GM23338 (cell line): ENCODE measurements at regions not wholly inside any gene's neighbourhood (a gene's known extent, or its start where the extent isn't known, plus 50 kb on each side); places are given as distances from the start of the nearest gene placed in this dataset.

Source experiments
- ATAC-seq: fragments of 200-7000 bp; cut with Tn5 transposase; 3 replicates; pipeline ENCODE4 v1.9.1; 2020
- DNase-seq: peaks from one replicate; pipeline ENCODE4 v3.0.0-alpha.2; 2015; ENCODE audit warnings: low spot score
- H2AFZ ChIP-seq: fragments of 200-600 bp; sonication (generic); 2 replicates; pipeline ENCODE4 v1.8.0; 2016; ENCODE audit warnings: antibody characterized with exemption, mild to moderate bottlenecking, moderate library complexity
- H3F3A ChIP-seq: fragments of 200-600 bp; sonication (generic); replicated peaks from 2 replicates; pipeline ENCODE4 v1.8.0; 2017; ENCODE audit warnings: antibody characterized with exemption, mixed run types, low read depth
- H3K27ac ChIP-seq: fragments of 200-600 bp; sonication (generic); 2 replicates; pipeline ENCODE4 v1.6.1; 2016; ENCODE audit warnings: low read depth
- H3K27me3 ChIP-seq: fragments of 200-600 bp; sonication (generic); 2 replicates; pipeline ENCODE4 v1.8.0; 2016; ENCODE audit warnings: mild to moderate bottlenecking, mixed run types, moderate library complexity; ENCODE audit not compliant: insufficient read depth
- H3K36me3 ChIP-seq: fragments of 200-600 bp; sonication (generic); 2 replicates; pipeline ENCODE4 v1.8.0; 2016; ENCODE audit warnings: mild to moderate bottlenecking; ENCODE audit not compliant: insufficient read depth
- H3K4me1 ChIP-seq: fragments of 200-600 bp; sonication (generic); 2 replicates; pipeline ENCODE4 v1.8.0; 2016; ENCODE audit warnings: mild to moderate bottlenecking, moderate library complexity; ENCODE audit not compliant: insufficient read depth
- H3K4me2 ChIP-seq: fragments of 200-600 bp; sonication (generic); 2 replicates; pipeline ENCODE4 v1.7.1; 2017; ENCODE audit warnings: mixed run types
- H3K4me3 ChIP-seq: fragments of 200-600 bp; sonication (generic); 2 replicates; pipeline ENCODE4 v1.6.1; 2016; ENCODE audit warnings: mixed run types
- H3K79me2 ChIP-seq: fragments of 200-600 bp; sonication (generic); replicated peaks from 2 replicates; pipeline ENCODE4 v1.8.0; 2017; ENCODE audit warnings: mild to moderate bottlenecking; ENCODE audit not compliant: insufficient read depth
- H3K9me2 ChIP-seq: fragments of 200-600 bp; sonication (generic); 2 replicates; pipeline ENCODE4 v1.8.0; 2017; ENCODE audit not compliant: insufficient read depth
- H4K20me1 ChIP-seq: fragments of 200-600 bp; sonication (generic); replicated peaks from 2 replicates; pipeline ENCODE4 v1.8.0; 2017; ENCODE audit warnings: mild to moderate bottlenecking; ENCODE audit not compliant: insufficient read depth
- H3K27ac Mint-ChIP-seq: 2 replicates; pipeline ENCODE4 v1.8.0; 2020; ENCODE audit warnings: inconsistent platforms, mild to moderate bottlenecking, moderate library complexity, mixed read lengths
- H3K27me3 Mint-ChIP-seq: 3 replicates; pipeline ENCODE4 v1.8.0; 2022; ENCODE audit warnings: low read depth, mild to moderate bottlenecking, moderate library complexity, mixed read lengths, inconsistent platforms; ENCODE audit not compliant: insufficient read depth, poor library complexity
- H3K36me3 Mint-ChIP-seq: 3 replicates; pipeline ENCODE4 v1.8.0; 2021; ENCODE audit warnings: low read depth, mild to moderate bottlenecking, inconsistent platforms, moderate library complexity, mixed read lengths
- H3K4me1 Mint-ChIP-seq: 3 replicates; pipeline ENCODE4 v1.8.0; 2020; ENCODE audit warnings: mild to moderate bottlenecking, inconsistent platforms, mixed read lengths
- H3K4me3 Mint-ChIP-seq: 3 replicates; pipeline ENCODE4 v1.8.0; 2021; ENCODE audit warnings: moderate library complexity, mild to moderate bottlenecking, inconsistent platforms, mixed read lengths
- H3K9me3 Mint-ChIP-seq: 3 replicates; pipeline ENCODE4 v1.8.0; 2020; ENCODE audit warnings: moderate library complexity, mild to moderate bottlenecking, inconsistent platforms, mixed read lengths
- CREB1 ChIP-seq: fragments of 250-450 bp; sonication (Bioruptor Pico); IDR thresholded peaks from 2 replicates; pipeline ENCODE4 v1.5.0; 2020; ENCODE audit warnings: low read depth, mild to moderate bottlenecking, moderate library complexity
- ETS1 ChIP-seq: IDR thresholded peaks from 2 replicates; pipeline ENCODE4 v1.6.1; 2016; ENCODE audit warnings: antibody characterized with exemption
- EZH2 ChIP-seq: fragments of 200-600 bp; sonication (generic); IDR thresholded peaks from one replicate; pipeline ENCODE4 v1.8.0; 2017; ENCODE audit warnings: antibody characterized with exemption, mild to moderate bottlenecking, low read depth; ENCODE audit not compliant: unreplicated experiment
- EZH2phosphoT487 ChIP-seq: fragments of 200-600 bp; sonication (generic); IDR thresholded peaks from one replicate; pipeline ENCODE4 v1.8.1; 2018; ENCODE audit warnings: antibody characterized with exemption; ENCODE audit not compliant: unreplicated experiment
- JUNB ChIP-seq: IDR thresholded peaks from one replicate; pipeline ENCODE4 v1.6.1; 2016; ENCODE audit warnings: antibody characterized with exemption; ENCODE audit not compliant: unreplicated experiment
- NANOG ChIP-seq: IDR thresholded peaks from 2 replicates; pipeline ENCODE4 v1.6.1; 2016; ENCODE audit warnings: antibody characterized with exemption, borderline replicate concordance
- POLR2AphosphoS5 ChIP-seq: IDR thresholded peaks from 2 replicates; pipeline ENCODE4 v1.6.1; 2016; ENCODE audit warnings: antibody characterized with exemption, low read depth
- REST ChIP-seq: IDR thresholded peaks from one replicate; pipeline ENCODE4 v1.6.1; 2018; ENCODE audit warnings: antibody characterized with exemption; ENCODE audit not compliant: unreplicated experiment
- STAT1 ChIP-seq: IDR thresholded peaks from one replicate; pipeline ENCODE4 v1.6.1; 2016; ENCODE audit warnings: antibody characterized with exemption; ENCODE audit not compliant: unreplicated experiment
- ZNF114 ChIP-seq: fragments of 250-450 bp; sonication (Bioruptor Pico); IDR thresholded peaks from 2 replicates; pipeline ENCODE4 v1.5.0; 2020; ENCODE audit warnings: mild to moderate bottlenecking, moderate library complexity
- ZNF331 ChIP-seq: fragments of 250-450 bp; sonication (Bioruptor Pico); IDR thresholded peaks from 2 replicates; pipeline ENCODE4 v1.5.0; 2020; ENCODE audit warnings: low read depth, mild to moderate bottlenecking, moderate library complexity
- ZNF462 ChIP-seq: fragments of 250-450 bp; sonication (Bioruptor Pico); IDR thresholded peaks from 2 replicates; pipeline ENCODE4 v1.5.0; 2020; ENCODE audit warnings: mild to moderate bottlenecking, moderate library complexity
- TF ChIP-seq, protein P1 (sequence below), 2 experiments: fragments of 200-600 bp in 1 of 2; sonication (generic) in 1 of 2; conservative IDR thresholded peaks; 2 replicates each; pipeline versions ENCODE4 v1.5.1 to v1.6.1; 2016 to 2017; ENCODE audit warnings: antibody characterized with exemption in 2 of 2, low read depth in 2 of 2, mild to moderate bottlenecking in 2 of 2, moderate library complexity in 1 of 2

DNA sequence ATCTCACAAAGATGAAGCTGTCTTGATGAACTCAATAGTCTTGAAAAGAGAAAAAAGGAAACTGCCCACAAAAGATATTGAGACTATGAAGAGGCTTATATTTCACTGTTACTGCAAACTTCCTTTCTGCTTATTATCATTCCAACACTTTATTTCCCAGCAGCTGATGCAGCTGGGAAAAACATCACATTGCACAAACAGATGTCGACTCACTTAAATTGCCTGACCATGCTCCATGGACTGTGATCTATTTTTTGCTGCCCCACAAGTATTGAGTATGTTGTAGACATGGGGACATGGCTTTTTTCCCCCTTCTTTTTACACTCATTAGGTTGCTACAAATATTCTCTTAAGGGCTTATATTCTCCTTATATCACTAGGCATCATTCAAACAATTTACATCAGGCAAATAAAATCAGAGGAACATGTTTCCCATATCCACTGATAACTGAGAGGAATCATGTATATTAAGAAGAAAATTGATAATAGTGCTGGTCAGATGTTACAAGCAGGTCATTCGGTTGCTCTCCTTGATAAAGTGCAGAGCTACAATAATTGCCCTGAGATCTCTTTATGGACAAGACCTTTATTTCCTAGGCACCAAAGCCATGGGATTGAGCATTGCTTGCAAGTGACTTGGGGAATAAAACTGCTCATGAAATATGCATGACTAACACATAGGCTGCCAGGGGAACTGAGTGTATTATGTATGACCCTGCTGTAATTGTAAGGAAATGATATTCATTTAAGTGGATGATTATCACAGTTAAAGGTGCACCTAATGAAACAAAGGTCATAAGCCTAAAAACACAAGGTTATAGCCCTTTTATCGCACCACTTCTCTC lies 509.9 kb downstream of the ZNF608 start:
- Histone ChIP-seq H3K4me2 (0 out of 2 replicates have a peak overlapping the region, but pooled peaks have one; percentile 67), H2AFZ (peak overlapping the region; percentile 29; the same call in 1 of the 2 replicates)
- H3K4me1 Mint-ChIP-seq: peaks cover 62% of the 10 kb centered on the region

More for the DNA sequence above, 509.9 kb downstream of the ZNF608 start:
- H3K4me3 ChIP-seq: no peak overlapping the region
- no peaks in the 10 kb centered on the region; the same call in 1 of the 2 replicates for H3K9me2 ChIP-seq
- no peaks in the 10 kb centered on the region for H3F3A ChIP-seq
- no peaks in the 10 kb centered on the region for H3K79me2 ChIP-seq
- 0 out of 3 replicates have a peak, but pooled peaks cover 3% of the 10 kb centered on the region for H3K9me3 Mint-ChIP-seq
- H3K27ac ChIP-seq: peak overlapping the region; percentile 73; the same call in 1 of the 2 replicates
- peaks cover 57% of the 10 kb centered on the region for H3K4me1 ChIP-seq
- H3K36me3 Mint-ChIP-seq: 0 out of 3 replicates have a peak, but pooled peaks cover 5% of the 10 kb centered on the region
- no peaks in the 10 kb centered on the region for H4K20me1 ChIP-seq
- no peak for ATAC-seq
- H3K4me3 Mint-ChIP-seq: no peak overlapping the region
- H3K27me3 ChIP-seq: no peaks in the 10 kb centered on the region
- no peaks in the 10 kb centered on the region for H3K36me3 ChIP-seq
- TF ChIP-seq ZNF114 (no peak), EZH2phosphoT487 (no peak), EZH2 (no peak), ETS1 (no peak), REST (no peak), JUNB (no peak), ZNF462 (CRISPR knock-in tag) (no peak), POLR2AphosphoS5 (no peak), STAT1 (no peak), CREB1 (CRISPR knock-in tag) (no peak), NANOG (no peak), ZNF331 (CRISPR knock-in tag) (no peak)
- TF ChIP-seq, protein P1, sequence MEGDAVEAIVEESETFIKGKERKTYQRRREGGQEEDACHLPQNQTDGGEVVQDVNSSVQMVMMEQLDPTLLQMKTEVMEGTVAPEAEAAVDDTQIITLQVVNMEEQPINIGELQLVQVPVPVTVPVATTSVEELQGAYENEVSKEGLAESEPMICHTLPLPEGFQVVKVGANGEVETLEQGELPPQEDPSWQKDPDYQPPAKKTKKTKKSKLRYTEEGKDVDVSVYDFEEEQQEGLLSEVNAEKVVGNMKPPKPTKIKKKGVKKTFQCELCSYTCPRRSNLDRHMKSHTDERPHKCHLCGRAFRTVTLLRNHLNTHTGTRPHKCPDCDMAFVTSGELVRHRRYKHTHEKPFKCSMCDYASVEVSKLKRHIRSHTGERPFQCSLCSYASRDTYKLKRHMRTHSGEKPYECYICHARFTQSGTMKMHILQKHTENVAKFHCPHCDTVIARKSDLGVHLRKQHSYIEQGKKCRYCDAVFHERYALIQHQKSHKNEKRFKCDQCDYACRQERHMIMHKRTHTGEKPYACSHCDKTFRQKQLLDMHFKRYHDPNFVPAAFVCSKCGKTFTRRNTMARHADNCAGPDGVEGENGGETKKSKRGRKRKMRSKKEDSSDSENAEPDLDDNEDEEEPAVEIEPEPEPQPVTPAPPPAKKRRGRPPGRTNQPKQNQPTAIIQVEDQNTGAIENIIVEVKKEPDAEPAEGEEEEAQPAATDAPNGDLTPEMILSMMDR (conservative IDR thresholded peaks at IDR 0.05; ENCODE audit: low read depth in 2 of 2): no peak
- no peak for DNase-seq
- H3K27ac Mint-ChIP-seq: peak overlapping the region; percentile 90
- H3K27me3 Mint-ChIP-seq: peaks cover 10% of the 10 kb centered on the region
